ENCODE measurements at regions not wholly inside any gene's neighbourhood (a gene's known extent, or its start where the extent isn't known, plus 50 kb on each side); places are given as distances from the start of the nearest gene placed in this dataset.

GRCh38 chr10:10807106-10807505 lies 210.6 kb upstream of the CELF2 start:
- TF ChIP-seq CTCF (IDR thresholded peaks at IDR 0.05; ENCODE audit: extremely low read depth, missing control alignments), result no peak
- no peak for DNase-seq (ENCODE audit: low spot score)

GRCh38 chr10:10811562-10811961 lies 206.1 kb upstream of the CELF2 start:
- DNase-seq (ENCODE audit: low spot score), result no peak
- TF ChIP-seq CTCF (IDR thresholded peaks at IDR 0.05; ENCODE audit: extremely low read depth, missing control alignments), result no peak

GRCh38 chr10:10813656-10814055 lies 204.0 kb upstream of the CELF2 start:
- TF ChIP-seq CTCF (IDR thresholded peaks at IDR 0.05; ENCODE audit: extremely low read depth, missing control alignments), result no peak

GRCh38 chr10:10814069-10814468 lies 203.6 kb upstream of the CELF2 start:
- no peak for DNase-seq (ENCODE audit: low spot score)
- TF ChIP-seq CTCF (IDR thresholded peaks at IDR 0.05; ENCODE audit: extremely low read depth, missing control alignments), result no peak

More at GRCh38 chr10:10813656-10814055, 204.0 kb upstream of the CELF2 start:
- DNase-seq (ENCODE audit: low spot score), result no peak

GRCh38 chr10:10816447-10816846 lies 201.2 kb upstream of the CELF2 start:
- no peak for TF ChIP-seq CTCF (IDR thresholded peaks at IDR 0.05; ENCODE audit: extremely low read depth, missing control alignments)
- no peak for DNase-seq (ENCODE audit: low spot score)

- no peak for TF ChIP-seq CTCF (IDR thresholded peaks at IDR 0.05; ENCODE audit: extremely low read depth, missing control alignments)
- no peak for DNase-seq (ENCODE audit: low spot score)
These were observed 200.1 kb upstream of the CELF2 start for GRCh38 chr10:10817609-10818008.

GRCh38 chr10:10818082-10818481 lies 199.6 kb upstream of the CELF2 start:
- no peak for DNase-seq (ENCODE audit: low spot score)
- no peak for TF ChIP-seq CTCF (IDR thresholded peaks at IDR 0.05; ENCODE audit: extremely low read depth, missing control alignments)

All from GM20000 (cell line).